SK-N-SH treated with all-trans-retinoic acid at 6 μM for 48 hours (cell line): ENCODE measurements at regions not wholly inside any gene's neighbourhood (a gene's known extent, or its start where the extent isn't known, plus 50 kb on each side); places are given as distances from the start of the nearest gene placed in this dataset.

ENCODE experiments used
- ARNTL ChIP-seq: fragments of 450-650 bp; formaldehyde crosslinking; IDR thresholded peaks from 2 replicates; pipeline ENCODE4 v1.5.0; 2020; ENCODE audit warnings: low read depth, mild to moderate bottlenecking, moderate library complexity, borderline replicate concordance
- BACH2 ChIP-seq: fragments of 250-450 bp; sonication (Bioruptor Pico); IDR thresholded peaks from 2 replicates; pipeline ENCODE4 v1.9.0; 2021; ENCODE audit warnings: mild to moderate bottlenecking, borderline replicate concordance
- ESRRG ChIP-seq: fragments of 250-450 bp; sonication (Bioruptor Pico); IDR thresholded peaks from 2 replicates; pipeline ENCODE4 v1.6.1; 2021; ENCODE audit warnings: mild to moderate bottlenecking
- GLIS3 ChIP-seq: fragments of 250-450 bp; sonication (Bioruptor Pico); IDR thresholded peaks from 2 replicates; pipeline ENCODE4 v1.5.0; 2020; ENCODE audit warnings: mild to moderate bottlenecking, moderate library complexity
- ISL1 ChIP-seq: fragments of 250-450 bp; sonication (Bioruptor Pico); IDR thresholded peaks from 2 replicates; pipeline ENCODE4 v2.1.2; 2022; ENCODE audit warnings: mild to moderate bottlenecking, moderate library complexity
- PPARA ChIP-seq: fragments of 250-450 bp; sonication (Bioruptor Pico); IDR thresholded peaks from 2 replicates; pipeline ENCODE4 v1.5.0; 2020; ENCODE audit warnings: mild to moderate bottlenecking, borderline replicate concordance
- RARB ChIP-seq: fragments of 250-450 bp; sonication (Bioruptor Pico); IDR thresholded peaks from 2 replicates; pipeline ENCODE4 v1.8.0; 2021; ENCODE audit warnings: mild to moderate bottlenecking, moderate library complexity
- TCF4 ChIP-seq: fragments of 250-450 bp; sonication (Bioruptor Pico); IDR thresholded peaks from 2 replicates; pipeline ENCODE4 v1.8.0; 2021; ENCODE audit warnings: mild to moderate bottlenecking, moderate library complexity, borderline replicate concordance
- TOX ChIP-seq: fragments of 250-450 bp; sonication (Bioruptor Pico); IDR thresholded peaks from 2 replicates; pipeline ENCODE4 v1.8.0; 2021; ENCODE audit warnings: mild to moderate bottlenecking, moderate library complexity, borderline replicate concordance
- ZFP30 ChIP-seq: fragments of 450-650 bp; formaldehyde crosslinking; IDR thresholded peaks from 2 replicates; pipeline ENCODE4 v1.5.0; 2022; ENCODE audit warnings: mild to moderate bottlenecking, moderate library complexity
- ZNF70 ChIP-seq: fragments of 450-650 bp; formaldehyde crosslinking; IDR thresholded peaks from 2 replicates; pipeline ENCODE4 v1.5.0; 2020; ENCODE audit warnings: mild to moderate bottlenecking, moderate library complexity
- ZNF8 ChIP-seq: fragments of 450-650 bp; formaldehyde crosslinking; IDR thresholded peaks from 2 replicates; pipeline ENCODE4 v1.5.0; 2020; ENCODE audit warnings: mild to moderate bottlenecking, moderate library complexity
- TF ChIP-seq, protein P1 (sequence below): fragments of 250-450 bp; sonication (Bioruptor Pico); IDR thresholded peaks from 2 replicates; pipeline ENCODE4 v1.8.0; 2020; ENCODE audit warnings: mild to moderate bottlenecking, moderate library complexity, borderline replicate concordance
- TF ChIP-seq, protein P2 (sequence below): fragments of 250-450 bp; sonication (Bioruptor Pico); IDR thresholded peaks from 2 replicates; pipeline ENCODE4 v1.8.0; 2021; ENCODE audit warnings: low read depth, mild to moderate bottlenecking, moderate library complexity, borderline replicate concordance

DNA sequence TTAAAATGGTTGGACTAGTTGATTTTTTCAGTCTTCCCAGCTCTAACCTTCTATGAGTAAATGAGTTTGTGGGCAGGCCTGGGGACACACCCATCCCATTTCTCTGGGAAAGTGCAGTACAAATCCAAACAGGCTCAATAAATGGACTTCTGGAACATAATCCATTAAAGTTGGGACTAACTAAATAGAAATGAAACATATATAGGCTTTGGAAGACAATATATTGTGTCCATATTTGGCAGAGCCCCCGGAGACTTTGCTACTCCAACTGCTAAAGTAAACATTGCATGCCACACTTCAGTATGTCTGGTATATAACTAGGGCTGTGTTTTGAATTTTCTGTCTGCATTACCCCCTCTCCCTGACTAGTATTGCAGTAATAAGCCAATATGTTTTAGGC lies 191.4 kb upstream of the DAB2 start:
- TF ChIP-seq ESRRG (no peak), ZNF70 (no peak), ZFP30 (no peak), BACH2 (CRISPR knock-in tag) (no peak), ISL1 (no peak), GLIS3 (CRISPR knock-in tag) (no peak), RARB (CRISPR knock-in tag) (no peak), TOX (CRISPR knock-in tag) (no peak), PPARA (CRISPR knock-in tag) (no peak), ZNF8 (CRISPR knock-in tag) (no peak), TCF4 (CRISPR knock-in tag) (no peak), ARNTL (CRISPR knock-in tag) (no peak)
- TF ChIP-seq, protein P1, sequence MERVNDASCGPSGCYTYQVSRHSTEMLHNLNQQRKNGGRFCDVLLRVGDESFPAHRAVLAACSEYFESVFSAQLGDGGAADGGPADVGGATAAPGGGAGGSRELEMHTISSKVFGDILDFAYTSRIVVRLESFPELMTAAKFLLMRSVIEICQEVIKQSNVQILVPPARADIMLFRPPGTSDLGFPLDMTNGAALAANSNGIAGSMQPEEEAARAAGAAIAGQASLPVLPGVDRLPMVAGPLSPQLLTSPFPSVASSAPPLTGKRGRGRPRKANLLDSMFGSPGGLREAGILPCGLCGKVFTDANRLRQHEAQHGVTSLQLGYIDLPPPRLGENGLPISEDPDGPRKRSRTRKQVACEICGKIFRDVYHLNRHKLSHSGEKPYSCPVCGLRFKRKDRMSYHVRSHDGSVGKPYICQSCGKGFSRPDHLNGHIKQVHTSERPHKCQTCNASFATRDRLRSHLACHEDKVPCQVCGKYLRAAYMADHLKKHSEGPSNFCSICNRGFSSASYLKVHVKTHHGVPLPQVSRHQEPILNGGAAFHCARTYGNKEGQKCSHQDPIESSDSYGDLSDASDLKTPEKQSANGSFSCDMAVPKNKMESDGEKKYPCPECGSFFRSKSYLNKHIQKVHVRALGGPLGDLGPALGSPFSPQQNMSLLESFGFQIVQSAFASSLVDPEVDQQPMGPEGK (CRISPR knock-in tag), result no peak
- TF ChIP-seq, protein P2, sequence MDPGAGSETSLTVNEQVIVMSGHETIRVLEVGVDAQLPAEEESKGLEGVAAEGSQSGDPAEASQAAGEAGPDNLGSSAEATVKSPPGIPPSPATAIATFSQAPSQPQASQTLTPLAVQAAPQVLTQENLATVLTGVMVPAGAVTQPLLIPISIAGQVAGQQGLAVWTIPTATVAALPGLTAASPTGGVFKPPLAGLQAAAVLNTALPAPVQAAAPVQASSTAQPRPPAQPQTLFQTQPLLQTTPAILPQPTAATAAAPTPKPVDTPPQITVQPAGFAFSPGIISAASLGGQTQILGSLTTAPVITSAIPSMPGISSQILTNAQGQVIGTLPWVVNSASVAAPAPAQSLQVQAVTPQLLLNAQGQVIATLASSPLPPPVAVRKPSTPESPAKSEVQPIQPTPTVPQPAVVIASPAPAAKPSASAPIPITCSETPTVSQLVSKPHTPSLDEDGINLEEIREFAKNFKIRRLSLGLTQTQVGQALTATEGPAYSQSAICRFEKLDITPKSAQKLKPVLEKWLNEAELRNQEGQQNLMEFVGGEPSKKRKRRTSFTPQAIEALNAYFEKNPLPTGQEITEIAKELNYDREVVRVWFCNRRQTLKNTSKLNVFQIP (CRISPR knock-in tag), result no peak
